Kidney capillary endothelial cell (primary cell): ENCODE measurements at regions not wholly inside any gene's neighbourhood (a gene's known extent, or its start where the extent isn't known, plus 50 kb on each side); places are given as distances from the start of the nearest gene placed in this dataset.

Source experiments
- DNase-seq: peaks from one replicate; pipeline ENCODE4 v3.0.0-alpha.2; 2018; ENCODE audit warnings: low spot score

GRCh38 chr18:45227001-45227742 is 388.1 kb upstream of the SLC14A2 start:
- no peak for DNase-seq

GRCh38 chr18:45228796-45229388 is 386.4 kb upstream of the SLC14A2 start:
- no peak for DNase-seq

- DNase-seq = no peak
These were observed 383.7 kb upstream of the SLC14A2 start for GRCh38 chr18:45231617-45232016.

- DNase-seq = no peak
These were observed 383.2 kb upstream of the SLC14A2 start for GRCh38 chr18:45232061-45232460.

- no peak for DNase-seq
These were observed 378.6 kb upstream of the SLC14A2 start for GRCh38 chr18:45236676-45237075.

GRCh38 chr18:45237343-45238098 is 377.8 kb upstream of the SLC14A2 start:
- DNase-seq = no peak

- no peak for DNase-seq
These were observed 374.0 kb upstream of the SLC14A2 start for GRCh38 chr18:45241271-45241670.

- no peak for DNase-seq
These were observed 373.2 kb upstream of the SLC14A2 start for GRCh38 chr18:45241982-45242565.

GRCh38 chr18:45243340-45244110 is 371.8 kb upstream of the SLC14A2 start:
- no peak for DNase-seq

GRCh38 chr18:45245091-45245511 is 370.2 kb upstream of the SLC14A2 start:
- no peak for DNase-seq

- DNase-seq = no peak
These were observed 366.9 kb upstream of the SLC14A2 start for GRCh38 chr18:45248240-45248903.

GRCh38 chr18:45249246-45249661 is 366.0 kb upstream of the SLC14A2 start:
- DNase-seq = no peak

GRCh38 chr18:45250479-45250878 is 364.8 kb upstream of the SLC14A2 start:
- DNase-seq = no peak

- DNase-seq = no peak
These were observed 364.0 kb upstream of the SLC14A2 start for GRCh38 chr18:45251236-45251635.

- DNase-seq = no peak
These were observed 362.8 kb upstream of the SLC14A2 start for GRCh38 chr18:45252474-45252873.

GRCh38 chr18:45253056-45253565 is 362.2 kb upstream of the SLC14A2 start:
- DNase-seq = no peak

GRCh38 chr18:45253973-45254708 is 361.1 kb upstream of the SLC14A2 start:
- DNase-seq = no peak

- no peak for DNase-seq
These were observed 360.6 kb upstream of the SLC14A2 start for GRCh38 chr18:45254709-45255082.

- no peak for DNase-seq
These were observed 359.9 kb upstream of the SLC14A2 start for GRCh38 chr18:45255197-45255890.

GRCh38 chr18:45260125-45260524 is 355.2 kb upstream of the SLC14A2 start:
- DNase-seq = no peak
